ENCODE measurements at regions not wholly inside any gene's neighbourhood (a gene's known extent, or its start where the extent isn't known, plus 50 kb on each side); places are given as distances from the start of the nearest gene placed in this dataset.

GRCh38 chr6:40282986-40283385 lies 304.2 kb downstream of the LRFN2 start:
- no peak overlapping the region for H3K9ac ChIP-seq
- no peak for TF ChIP-seq Cebpa-rat (IDR thresholded peaks at IDR 0.05)
- no peak overlapping the region for H3K4me3 ChIP-seq

GRCh38 chr6:40281402-40281801 lies 305.8 kb downstream of the LRFN2 start:
- Histone ChIP-seq H3K4me3 (no peak overlapping the region), H3K9me3 (replicated peaks in 1 of 11) (no peaks in the 10 kb centered on the region), H3K9ac (no peak overlapping the region), H3K27ac (no peak overlapping the region), H3K4me2 (no peak overlapping the region), H3K27me3 (no peaks in the 10 kb centered on the region), H3K36me3 (no peaks in the 10 kb centered on the region), H4K20me1 (no peaks in the 10 kb centered on the region), H3K4me1 (no peaks in the 10 kb centered on the region)
- no peak for TF ChIP-seq Cebpa-rat (IDR thresholded peaks at IDR 0.05)

More at GRCh38 chr6:40282986-40283385, 304.2 kb downstream of the LRFN2 start:
- Histone ChIP-seq H3K27me3 (no peaks in the 10 kb centered on the region; a peak in 1 of 22 replicates), H3K4me1 (no peaks in the 10 kb centered on the region), H3K4me2 (no peak overlapping the region), H3K9me3 (replicated peaks in 1 of 11) (no peaks in the 10 kb centered on the region), H3K27ac (no peak overlapping the region), H3K36me3 (no peaks in the 10 kb centered on the region), H4K20me1 (no peaks in the 10 kb centered on the region)

DNA sequence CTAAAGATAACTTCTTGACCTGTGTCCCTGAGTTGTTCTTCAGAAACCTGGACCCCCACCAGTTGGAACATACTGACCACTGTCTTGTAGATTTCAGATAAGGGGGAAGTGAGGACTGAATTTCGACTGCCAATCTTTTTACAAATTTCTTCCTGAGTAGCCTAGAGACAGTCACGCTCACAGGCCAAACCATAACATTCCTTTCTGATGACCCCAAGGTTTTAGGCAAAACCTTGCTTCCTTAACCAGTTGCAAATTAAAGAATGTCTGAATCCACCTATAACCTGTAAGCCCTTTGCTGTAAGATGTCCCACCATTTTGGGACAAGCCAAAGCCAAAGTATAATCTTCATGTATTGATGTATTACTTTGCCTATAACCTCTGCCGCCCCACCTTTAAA lies 306.9 kb downstream of the LRFN2 start:
- no peaks in the 10 kb centered on the region for H3K4me1 ChIP-seq
- H3K9ac ChIP-seq, result no peak overlapping the region
- no peak overlapping the region for H3K27ac ChIP-seq

GRCh38 chr6:40276141-40276540 lies 311.0 kb downstream of the LRFN2 start:
- no peak overlapping the region for H3K4me3 ChIP-seq
- no peak overlapping the region for H3K27ac ChIP-seq
- TF ChIP-seq Cebpa-rat (IDR thresholded peaks at IDR 0.05), result no peak
- no peaks in the 10 kb centered on the region for H3K27me3 ChIP-seq
- H3K9ac ChIP-seq, result no peak overlapping the region
- H3K9me3 ChIP-seq (replicated peaks in 1 of 11), result no peaks in the 10 kb centered on the region
- no peak overlapping the region for H3K4me2 ChIP-seq
- H3K36me3 ChIP-seq, result no peaks in the 10 kb centered on the region
- no peaks in the 10 kb centered on the region for H3K4me1 ChIP-seq
- no peaks in the 10 kb centered on the region for H4K20me1 ChIP-seq

More for the DNA sequence above, 306.9 kb downstream of the LRFN2 start:
- Histone ChIP-seq H3K36me3 (no peaks in the 10 kb centered on the region), H3K27me3 (no peaks in the 10 kb centered on the region), H3K4me3 (no peak overlapping the region), H3K9me3 (replicated peaks in 1 of 11) (no peaks in the 10 kb centered on the region), H3K4me2 (no peak overlapping the region), H4K20me1 (no peaks in the 10 kb centered on the region)
- TF ChIP-seq Cebpa-rat (IDR thresholded peaks at IDR 0.05), result no peak

GRCh38 chr6:40274058-40274457 lies 313.1 kb downstream of the LRFN2 start:
- no peak overlapping the region for H3K4me3 ChIP-seq
- no peaks in the 10 kb centered on the region for H4K20me1 ChIP-seq
- H3K4me2 ChIP-seq, result no peak overlapping the region
- no peak for TF ChIP-seq Cebpa-rat (IDR thresholded peaks at IDR 0.05)
- H3K36me3 ChIP-seq, result no peaks in the 10 kb centered on the region
- no peak overlapping the region for H3K9ac ChIP-seq
- H3K9me3 ChIP-seq (replicated peaks in 1 of 11), result no peaks in the 10 kb centered on the region
- peaks cover 0 to 2% (median 0%) of the 10 kb centered on the region in 10 experiments; a peak in 2 of 20 replicates for H3K4me1 ChIP-seq
- H3K27me3 ChIP-seq, result no peaks in the 10 kb centered on the region
- H3K27ac ChIP-seq, result no peak overlapping the region

DNA sequence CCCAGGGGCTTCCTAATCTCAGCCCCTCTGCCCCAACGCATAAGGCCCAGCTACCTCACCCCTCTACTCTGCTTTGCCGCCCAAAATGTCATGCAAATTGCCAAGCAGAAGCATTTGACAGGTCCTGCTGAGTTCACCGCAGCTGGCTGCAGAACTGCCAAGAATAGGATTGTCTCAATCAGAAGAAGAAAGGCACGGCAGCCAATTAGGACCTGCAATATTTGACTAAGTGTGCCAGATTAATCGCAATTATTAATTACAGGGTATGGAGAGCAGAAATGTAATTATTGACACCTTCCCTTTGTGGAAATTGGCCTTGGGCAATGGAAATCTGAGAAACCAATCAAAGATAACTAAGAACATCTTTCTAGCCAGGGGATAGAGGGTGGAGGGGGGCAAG lies 318.6 kb downstream of the LRFN2 start:
- TF ChIP-seq Cebpa-rat (IDR thresholded peaks at IDR 0.05), result no peak
- Histone ChIP-seq H3K36me3 (no peaks in the 10 kb centered on the region), H4K20me1 (no peaks in the 10 kb centered on the region), H3K4me1 (peaks cover 0 to 13% (median 8%) of the 10 kb centered on the region in 10 experiments; a peak in 13 of 20 replicates), H3K27ac (no peak overlapping the region), H3K4me3 (no peak overlapping the region), H3K9ac (no peak overlapping the region), H3K27me3 (no peaks in the 10 kb centered on the region), H3K9me3 (replicated peaks in 1 of 11) (no peaks in the 10 kb centered on the region), H3K4me2 (peak overlapping the region in 6 of 11 experiments; percentile 26 to 42 (median 32); a peak in 11 of 22 replicates)

DNA sequence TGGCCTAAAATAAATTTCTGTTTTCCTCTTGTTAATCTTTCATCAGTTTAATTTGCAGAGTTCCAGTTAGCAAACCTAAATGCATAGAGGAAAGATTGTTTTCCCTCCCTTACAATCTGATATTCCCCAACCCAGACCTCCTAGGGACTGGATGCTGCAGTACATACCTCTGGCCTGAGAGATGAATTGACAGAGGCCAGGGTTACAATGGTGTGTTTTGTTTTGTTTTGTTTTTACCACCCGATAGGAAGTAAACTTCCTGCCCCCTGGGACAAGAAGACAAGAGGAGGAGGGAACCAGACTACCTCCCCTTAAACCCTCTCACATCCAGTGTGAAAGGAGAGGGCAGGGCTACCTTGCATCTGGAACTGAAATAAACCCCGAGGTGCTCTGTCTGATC lies 319.0 kb downstream of the LRFN2 start:
- TF ChIP-seq Cebpa-rat (IDR thresholded peaks at IDR 0.05), result no peak
- no peaks in the 10 kb centered on the region for H3K27me3 ChIP-seq
- H3K27ac ChIP-seq, result no peak overlapping the region
- H3K4me1 ChIP-seq, result peaks cover 0 to 13% (median 8%) of the 10 kb centered on the region in 10 experiments; a peak in 13 of 20 replicates
- H3K9ac ChIP-seq, result no peak overlapping the region
- H3K4me3 ChIP-seq, result no peak overlapping the region
- no peaks in the 10 kb centered on the region for H4K20me1 ChIP-seq
- no peaks in the 10 kb centered on the region for H3K9me3 ChIP-seq (replicated peaks in 1 of 11)
- H3K4me2 ChIP-seq, result peak overlapping the region in 6 of 11 experiments; percentile 26 to 42 (median 32); a peak in 10 of 22 replicates
- H3K36me3 ChIP-seq, result no peaks in the 10 kb centered on the region

- peaks cover 0 to 13% (median 8%) of the 10 kb centered on the region in 10 experiments; a peak in 13 of 20 replicates for H3K4me1 ChIP-seq
- H3K36me3 ChIP-seq, result no peaks in the 10 kb centered on the region
- peaks cover 2 to 8% (median 3%) of the 10 kb centered on the region in 11 experiments; a peak in 15 of 22 replicates for H3K9me3 ChIP-seq (replicated peaks in 1 of 11)
- no peak overlapping the region for H3K27ac ChIP-seq
- no peak overlapping the region for H3K4me3 ChIP-seq
- H3K27me3 ChIP-seq, result no peaks in the 10 kb centered on the region
- H3K9ac ChIP-seq, result no peak overlapping the region
- H4K20me1 ChIP-seq, result no peaks in the 10 kb centered on the region
- H3K4me2 ChIP-seq, result no peak overlapping the region
- TF ChIP-seq Cebpa-rat (IDR thresholded peaks at IDR 0.05), result no peak
These were observed 321.5 kb downstream of the LRFN2 start for GRCh38 chr6:40265615-40266014.

DNA sequence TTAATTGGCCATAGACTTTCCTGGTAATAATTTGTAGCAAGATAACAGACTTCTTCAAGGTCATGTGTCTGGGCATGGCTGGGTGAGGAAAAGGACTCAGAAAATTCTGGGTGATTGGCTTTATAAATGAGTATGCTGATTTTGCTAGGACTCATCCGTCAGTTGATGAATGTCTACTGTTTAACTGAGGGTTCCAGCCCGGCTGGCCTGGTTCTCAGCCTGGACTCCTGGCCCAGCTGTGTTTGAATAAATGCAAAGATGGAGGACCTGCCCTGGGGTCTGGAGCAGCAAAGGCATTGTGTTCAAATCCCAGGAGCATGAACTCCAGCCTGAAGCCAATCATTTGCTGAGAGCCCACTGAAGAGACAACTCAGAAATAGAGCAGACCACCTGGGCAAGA lies 323.2 kb downstream of the LRFN2 start:
- Histone ChIP-seq H3K4me1 (peaks cover 0 to 12% (median 8%) of the 10 kb centered on the region in 10 experiments; a peak in 13 of 20 replicates), H3K36me3 (no peaks in the 10 kb centered on the region), H3K27ac (no peak overlapping the region), H4K20me1 (no peaks in the 10 kb centered on the region), H3K27me3 (no peaks in the 10 kb centered on the region), H3K9ac (no peak overlapping the region), H3K9me3 (replicated peaks in 1 of 11) (peaks cover 5 to 16% (median 10%) of the 10 kb centered on the region in 11 experiments; a peak in 16 of 22 replicates), H3K4me3 (no peak overlapping the region), H3K4me2 (no peak overlapping the region)
- TF ChIP-seq Cebpa-rat (IDR thresholded peaks at IDR 0.05), result no peak

- no peaks in the 10 kb centered on the region for H4K20me1 ChIP-seq
- H3K27me3 ChIP-seq, result no peaks in the 10 kb centered on the region
- no peaks in the 10 kb centered on the region for H3K4me1 ChIP-seq
- no peak for TF ChIP-seq Cebpa-rat (IDR thresholded peaks at IDR 0.05)
- H3K36me3 ChIP-seq, result no peaks in the 10 kb centered on the region
- H3K27ac ChIP-seq, result no peak overlapping the region
- H3K9ac ChIP-seq, result no peak overlapping the region
- H3K9me3 ChIP-seq (replicated peaks in 1 of 11), result peaks cover 5 to 16% (median 10%) of the 10 kb centered on the region in 11 experiments; a peak in 16 of 22 replicates
- H3K4me3 ChIP-seq, result no peak overlapping the region
- H3K4me2 ChIP-seq, result no peak overlapping the region
These were observed 324.8 kb downstream of the LRFN2 start for GRCh38 chr6:40262363-40262762.

Data from BLaER1 treated with 17β-estradiol and CSF1 and Interleukin-3, amounts not matched to agents 10 nM and 100 nM (cell line).